Spleen (tissue), 11 donors: ENCODE measurements at regions not wholly inside any gene's neighbourhood (a gene's known extent, or its start where the extent isn't known, plus 50 kb on each side); places are given as distances from the start of the nearest gene placed in this dataset.
"Not testable (repeated sequence)": the region's sequence is repeated elsewhere in the genome, so short reads cannot be mapped to it uniquely, and the experiment has no call there.

Experiments used
- DNase-seq: peaks from one replicate; pipeline ENCODE4 v3.0.0-alpha.2; 2020
- H3K27ac ChIP-seq, 8 donors: fragments of 200-600 bp; sonication (generic) in 7 of 8; 1 replicate in 4 of 8; 2 replicates in 4 of 8; pipeline versions ENCODE4 v1.5.0 to v1.8.0; 2016 to 2021; ENCODE audit warnings: inconsistent platforms in 4 of 8, mild to moderate bottlenecking in 4 of 8, moderate library complexity in 1 of 8
- H3K27me3 ChIP-seq, 7 donors: fragments of 200-600 bp; sonication (generic) in 6 of 7; replicated peaks in 1 of 7; 1 replicate in 4 of 7; 2 replicates in 3 of 7; pipeline versions ENCODE4 v1.5.0 to v1.8.0; 2016 to 2021; ENCODE audit warnings: inconsistent platforms in 3 of 7, mild to moderate bottlenecking in 1 of 7
- H3K36me3 ChIP-seq, 6 donors: fragments of 200-600 bp; sonication (generic) in 5 of 6; 1 replicate in 4 of 6; 2 replicates in 2 of 6; pipeline versions ENCODE4 v1.5.0 to v1.8.0; 2016 to 2021; ENCODE audit warnings: inconsistent platforms in 2 of 6
- H3K4me1 ChIP-seq, 6 donors: fragments of 200-600 bp; sonication (generic) in 5 of 6; 1 replicate in 3 of 6; 2 replicates in 3 of 6; pipeline versions ENCODE4 v1.5.0 to v1.8.0; 2016 to 2021; ENCODE audit warnings: inconsistent platforms in 3 of 6
- H3K4me3 ChIP-seq, 8 donors: fragments of 200-600 bp; sonication (generic) in 7 of 8; 1 replicate in 4 of 8; 2 replicates in 4 of 8; pipeline versions ENCODE4 v1.5.0 to v1.8.0; 2016 to 2021; ENCODE audit warnings: inconsistent platforms in 4 of 8, mild to moderate bottlenecking in 4 of 8, moderate library complexity in 2 of 8
- H3K9me3 ChIP-seq, 8 donors: fragments of 200-600 bp; sonication (generic) in 7 of 8; 1 replicate in 4 of 8; 2 replicates in 4 of 8; pipeline versions ENCODE4 v1.5.0 to v1.8.0; 2016 to 2021; ENCODE audit warnings: inconsistent platforms in 4 of 8
- POLR2A ChIP-seq, 3 donors: fragments of 450-650 bp; IDR thresholded peaks; one replicate each; pipeline ENCODE4 v1.5.1; 2017; ENCODE audit warnings: antibody characterized with exemption in 3 of 3, mild to moderate bottlenecking in 1 of 3
- POLR2AphosphoS5 ChIP-seq, 3 donors: sonication (generic); formaldehyde crosslinking; IDR thresholded peaks; one replicate each; pipeline ENCODE4 v1.5.1; 2017; ENCODE audit warnings: antibody characterized with exemption in 3 of 3
- WGBS, 5 donors: extraction: QIAGEN DNeasy Blood & Tissue Kit in 3 of 5; methylation state at CpG; one replicate each; pipeline versions ENCODE4 v1.1.5 to v1.1.7; 2013 to 2018; 5-methylcytosine and 5-hydroxymethylcytosine counted together
- intact Hi-C: fragments of 100-400 bp; cut with DNase I; formaldehyde crosslinking; loops from one replicate; pipeline ENCODE4 v1.15.0; 2023; ENCODE audit warnings: low total_unique reads
- TF ChIP-seq, protein P1 (sequence below), 11 experiments: fragments of 200-600 bp in 7 of 11; fragments of 450-650 bp in 4 of 11; sonication (generic) in 4 of 11; IDR thresholded peaks in 8 of 11; conservative IDR thresholded peaks in 3 of 11; 1 replicate in 7 of 11; 2 replicates in 4 of 11; pipeline versions ENCODE4 v1.4.0 to v1.8.0; 2016 to 2021; ENCODE audit warnings: antibody characterized with exemption in 11 of 11, inconsistent platforms in 4 of 11, mild to moderate bottlenecking in 1 of 11
- donor health status: healthy with polysubstance abuse.
- donor health status: DM: no; HTN: no; CAD: no; lungs with moderate emphysema.
- donor health status: DM: no; HTN: no; CAD: no.
- donor health status: Bipolar disorder and iron deficiency.
- donor health status: healthy.
- donor health status: DM: no; HTN: no; CAD: no.
- donor health status: DM: yes; HTN: yes; CAD: no.

- Histone ChIP-seq H3K4me3 (no peak overlapping the region), H3K27ac (no peak overlapping the region), H3K9me3 (peaks cover 0 to 7% (median 0%) of the 10 kb centered on the region in 8 donors), H3K36me3 (no peaks in the 10 kb centered on the region), H3K27me3 (no peaks in the 10 kb centered on the region), H3K4me1 (no peaks in the 10 kb centered on the region)
- TF ChIP-seq POLR2AphosphoS5 (IDR thresholded peaks at IDR 0.05) (no peak), POLR2A (IDR thresholded peaks at IDR 0.05) (no peak)
- TF ChIP-seq, protein P1, sequence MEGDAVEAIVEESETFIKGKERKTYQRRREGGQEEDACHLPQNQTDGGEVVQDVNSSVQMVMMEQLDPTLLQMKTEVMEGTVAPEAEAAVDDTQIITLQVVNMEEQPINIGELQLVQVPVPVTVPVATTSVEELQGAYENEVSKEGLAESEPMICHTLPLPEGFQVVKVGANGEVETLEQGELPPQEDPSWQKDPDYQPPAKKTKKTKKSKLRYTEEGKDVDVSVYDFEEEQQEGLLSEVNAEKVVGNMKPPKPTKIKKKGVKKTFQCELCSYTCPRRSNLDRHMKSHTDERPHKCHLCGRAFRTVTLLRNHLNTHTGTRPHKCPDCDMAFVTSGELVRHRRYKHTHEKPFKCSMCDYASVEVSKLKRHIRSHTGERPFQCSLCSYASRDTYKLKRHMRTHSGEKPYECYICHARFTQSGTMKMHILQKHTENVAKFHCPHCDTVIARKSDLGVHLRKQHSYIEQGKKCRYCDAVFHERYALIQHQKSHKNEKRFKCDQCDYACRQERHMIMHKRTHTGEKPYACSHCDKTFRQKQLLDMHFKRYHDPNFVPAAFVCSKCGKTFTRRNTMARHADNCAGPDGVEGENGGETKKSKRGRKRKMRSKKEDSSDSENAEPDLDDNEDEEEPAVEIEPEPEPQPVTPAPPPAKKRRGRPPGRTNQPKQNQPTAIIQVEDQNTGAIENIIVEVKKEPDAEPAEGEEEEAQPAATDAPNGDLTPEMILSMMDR (IDR thresholded peaks at IDR 0.05 in 8 of 11, conservative IDR thresholded peaks at IDR 0.05 in 3 of 11): no peak
- no peak for DNase-seq
- intact Hi-C loops: no loop called here
- 91 to 98% (median 92%) methylated on average over 3 of the region's 3 CpGs for WGBS, 5 donors
Observed at GRCh38 chr2:144904612-144905011, 384.7 kb upstream of the ZEB2 start.

- 87 to 96% (median 95%) methylated on average over 14 to 18 of the region's 19 CpGs for WGBS, 5 donors
- DNase-seq, H3K4me1 ChIP-seq, H3K9me3 ChIP-seq, intact Hi-C loops, H3K36me3 ChIP-seq, H3K27me3 ChIP-seq, H3K27ac ChIP-seq, H3K4me3 ChIP-seq: not testable (repeated sequence)
Observed at GRCh38 chr2:144903045-144903444, 383.1 kb upstream of the ZEB2 start.

DNA sequence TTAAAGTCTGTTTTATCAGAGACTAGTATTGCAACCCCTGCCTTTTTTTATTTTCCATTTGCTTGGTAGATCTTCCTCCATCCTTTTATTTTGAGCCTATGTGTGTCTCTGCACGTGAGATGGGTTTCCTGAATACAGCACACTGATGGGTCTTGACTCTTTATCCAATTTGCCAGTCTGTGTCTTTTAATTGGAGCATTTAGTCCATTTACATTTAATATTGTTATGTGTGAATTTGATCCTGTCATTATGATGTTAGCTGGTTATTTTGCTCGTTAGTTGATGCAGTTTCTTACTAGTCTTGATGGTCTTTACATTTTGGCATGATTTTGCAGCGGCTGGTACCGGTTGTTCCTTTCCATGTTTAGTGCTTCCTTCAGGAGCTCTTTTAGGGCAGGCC is 381.5 kb upstream of the ZEB2 start:
- H3K27ac ChIP-seq, H3K4me1 ChIP-seq, intact Hi-C loops, H3K9me3 ChIP-seq, H3K4me3 ChIP-seq, H3K27me3 ChIP-seq, H3K36me3 ChIP-seq, DNase-seq: not testable (repeated sequence)
- WGBS, 5 donors: 51 to 76% (median 66%) methylated on average over 3 to 4 of the region's 4 CpGs

GRCh38 chr2:144896341-144896740 is 376.4 kb upstream of the ZEB2 start:
- no peak for TF ChIP-seq POLR2A (IDR thresholded peaks at IDR 0.05)
- no peak for TF ChIP-seq POLR2AphosphoS5 (IDR thresholded peaks at IDR 0.05)
- TF ChIP-seq, protein P1 (IDR thresholded peaks at IDR 0.05 in 8 of 11, conservative IDR thresholded peaks at IDR 0.05 in 3 of 11): no peak
- H3K27ac ChIP-seq: no peak overlapping the region
- DNase-seq: no peak
- H3K27me3 ChIP-seq: no peaks in the 10 kb centered on the region
- no peaks in the 10 kb centered on the region for H3K36me3 ChIP-seq
- intact Hi-C loops: no loop called here
- peaks cover 0 to 4% (median 0%) of the 10 kb centered on the region in 8 donors for H3K9me3 ChIP-seq
- 50 to 95% (median 68%) methylated on average over 1 of the region's 1 CpG for WGBS, 5 donors
- H3K4me3 ChIP-seq: no peak overlapping the region
- no peaks in the 10 kb centered on the region for H3K4me1 ChIP-seq

GRCh38 chr2:144894612-144895599 is 375.0 kb upstream of the ZEB2 start:
- intact Hi-C loops: no loop called here
- TF ChIP-seq, protein P1 (IDR thresholded peaks at IDR 0.05 in 8 of 11, conservative IDR thresholded peaks at IDR 0.05 in 3 of 11): no peak
- no peak for TF ChIP-seq POLR2A (IDR thresholded peaks at IDR 0.05)
- TF ChIP-seq POLR2AphosphoS5 (IDR thresholded peaks at IDR 0.05): no peak
- Histone ChIP-seq H3K27me3 (no peaks in the 10 kb centered on the region), H3K4me1 (peaks cover 0 to 5% (median 0%) of the 10 kb centered on the region in 6 donors), H3K9me3 (no peaks in the 10 kb centered on the region), H3K4me3 (no peak overlapping the region), H3K36me3 (no peaks in the 10 kb centered on the region), H3K27ac (no peak overlapping the region)
- DNase-seq: no peak
- 82 to 88% (median 83%) methylated on average over 8 of the region's 8 CpGs for WGBS, 5 donors
